HFFc6 (cell line): ENCODE measurements at regions not wholly inside any gene's neighbourhood (a gene's known extent, or its start where the extent isn't known, plus 50 kb on each side); places are given as distances from the start of the nearest gene placed in this dataset.

Experiments used
- DNase-seq: peaks from one replicate; pipeline ENCODE4 v3.0.0-alpha.2; 2018
- H3K27ac Mint-ChIP-seq: 2 replicates; pipeline ENCODE4 v1.8.0; 2020; ENCODE audit warnings: mild to moderate bottlenecking, mixed read lengths
- H3K27me3 Mint-ChIP-seq: 2 replicates; pipeline ENCODE4 v1.8.0; 2021; ENCODE audit warnings: mild to moderate bottlenecking, moderate library complexity, mixed read lengths; ENCODE audit not compliant: insufficient read depth
- H3K36me3 Mint-ChIP-seq: 2 replicates; pipeline ENCODE4 v1.8.0; 2021; ENCODE audit warnings: low read depth, mixed read lengths
- H3K4me1 Mint-ChIP-seq: 2 replicates; pipeline ENCODE4 v1.8.0; 2020; ENCODE audit warnings: low read depth, mixed read lengths
- H3K4me3 Mint-ChIP-seq: 2 replicates; pipeline ENCODE4 v1.8.0; 2020; ENCODE audit warnings: mild to moderate bottlenecking, moderate library complexity, mixed read lengths
- H3K9me3 Mint-ChIP-seq: 2 replicates; pipeline ENCODE4 v1.8.0; 2020; ENCODE audit warnings: mild to moderate bottlenecking, mixed read lengths
- TF ChIP-seq, protein P1 (sequence below): fragments of 200-600 bp; sonication (generic); IDR thresholded peaks from 2 replicates; pipeline ENCODE4 v1.5.0; 2021; ENCODE audit warnings: antibody characterized with exemption, mild to moderate bottlenecking

GRCh38 chr13:77470986-77471385, 64.5 kb upstream of the SCEL start:
- TF ChIP-seq, protein P1, sequence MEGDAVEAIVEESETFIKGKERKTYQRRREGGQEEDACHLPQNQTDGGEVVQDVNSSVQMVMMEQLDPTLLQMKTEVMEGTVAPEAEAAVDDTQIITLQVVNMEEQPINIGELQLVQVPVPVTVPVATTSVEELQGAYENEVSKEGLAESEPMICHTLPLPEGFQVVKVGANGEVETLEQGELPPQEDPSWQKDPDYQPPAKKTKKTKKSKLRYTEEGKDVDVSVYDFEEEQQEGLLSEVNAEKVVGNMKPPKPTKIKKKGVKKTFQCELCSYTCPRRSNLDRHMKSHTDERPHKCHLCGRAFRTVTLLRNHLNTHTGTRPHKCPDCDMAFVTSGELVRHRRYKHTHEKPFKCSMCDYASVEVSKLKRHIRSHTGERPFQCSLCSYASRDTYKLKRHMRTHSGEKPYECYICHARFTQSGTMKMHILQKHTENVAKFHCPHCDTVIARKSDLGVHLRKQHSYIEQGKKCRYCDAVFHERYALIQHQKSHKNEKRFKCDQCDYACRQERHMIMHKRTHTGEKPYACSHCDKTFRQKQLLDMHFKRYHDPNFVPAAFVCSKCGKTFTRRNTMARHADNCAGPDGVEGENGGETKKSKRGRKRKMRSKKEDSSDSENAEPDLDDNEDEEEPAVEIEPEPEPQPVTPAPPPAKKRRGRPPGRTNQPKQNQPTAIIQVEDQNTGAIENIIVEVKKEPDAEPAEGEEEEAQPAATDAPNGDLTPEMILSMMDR, result no peak
- peaks cover 10% of the 10 kb centered on the region; the same call in 1 of the 2 replicates for H3K27me3 Mint-ChIP-seq
- DNase-seq, result no peak
- peaks cover 7% of the 10 kb centered on the region for H3K36me3 Mint-ChIP-seq
- H3K4me3 Mint-ChIP-seq, result no peak overlapping the region
- peaks cover 7% of the 10 kb centered on the region; the same call in 1 of the 2 replicates for H3K9me3 Mint-ChIP-seq
- H3K4me1 Mint-ChIP-seq, result no peaks in the 10 kb centered on the region
- H3K27ac Mint-ChIP-seq, result no peak overlapping the region

DNA sequence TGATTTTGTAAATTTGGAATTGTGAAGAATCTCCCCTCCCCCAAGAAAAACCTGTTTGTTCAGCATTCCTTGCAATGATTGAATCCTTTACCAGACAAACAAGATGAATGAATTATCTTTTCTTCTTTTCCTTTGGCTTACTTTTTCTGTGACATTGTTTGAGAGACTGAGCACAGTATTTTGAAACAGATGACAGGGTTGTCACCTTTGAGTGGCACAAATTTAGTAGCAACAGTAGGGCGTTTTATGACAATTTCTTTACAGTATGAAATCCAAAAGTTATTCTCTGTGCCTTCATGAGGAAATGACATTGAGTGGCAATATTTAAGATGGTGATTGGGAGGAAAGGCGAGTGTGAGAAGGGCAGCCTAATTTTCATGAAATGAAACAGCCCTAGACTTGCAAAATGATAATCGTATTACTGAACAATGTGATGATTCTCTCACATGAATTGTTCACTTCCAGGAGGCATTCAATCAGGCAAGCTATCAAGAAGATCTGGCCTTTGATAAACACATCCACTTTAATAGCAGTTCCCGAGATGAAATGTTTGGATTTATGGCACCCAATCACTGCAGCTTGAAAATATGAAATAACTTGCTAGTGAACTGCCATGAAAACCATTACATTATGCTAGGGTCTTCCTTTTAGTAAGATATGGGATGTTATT, 68.6 kb upstream of the SCEL start:
- no peak for DNase-seq
- Mint-ChIP-seq H3K4me1 (no peaks in the 10 kb centered on the region), H3K9me3 (no peaks in the 10 kb centered on the region), H3K27me3 (peaks cover 8% of the 10 kb centered on the region; the same call in 1 of the 2 replicates), H3K4me3 (no peak overlapping the region), H3K36me3 (no peaks in the 10 kb centered on the region), H3K27ac (no peak overlapping the region)
- TF ChIP-seq, protein P1, result no peak

DNA sequence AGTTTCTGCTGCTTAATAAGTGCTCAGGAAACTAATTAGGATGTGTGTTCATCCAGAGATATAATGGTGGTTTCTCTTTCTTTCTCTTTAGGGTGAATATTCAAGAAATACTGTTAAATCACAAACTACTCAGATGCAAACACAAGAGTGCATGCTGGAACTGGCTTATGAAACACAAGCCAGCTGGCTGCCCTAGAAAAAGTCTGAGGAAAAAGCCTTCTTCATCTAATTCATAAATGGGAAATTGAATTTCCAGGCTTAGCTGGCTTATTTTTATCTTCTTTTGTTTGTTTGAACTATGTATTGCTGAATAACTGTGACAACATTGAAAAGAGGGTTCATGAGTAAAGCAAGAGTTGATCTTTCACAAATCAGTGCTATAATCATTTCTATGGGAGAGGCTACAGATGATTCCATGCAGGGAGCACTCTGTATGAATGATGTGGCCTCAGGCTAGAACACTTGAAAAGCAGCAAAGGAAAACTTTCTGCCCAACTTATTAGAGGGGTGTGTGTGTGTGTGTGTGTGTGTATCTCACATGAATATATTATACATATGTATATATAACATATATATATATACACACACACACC, 69.8 kb upstream of the SCEL start:
- peaks cover 6% of the 10 kb centered on the region; the same call in 1 of the 2 replicates for H3K27me3 Mint-ChIP-seq
- H3K4me1 Mint-ChIP-seq, result no peaks in the 10 kb centered on the region
- H3K36me3 Mint-ChIP-seq, result no peaks in the 10 kb centered on the region
- H3K27ac Mint-ChIP-seq, result no peak overlapping the region
- no peaks in the 10 kb centered on the region for H3K9me3 Mint-ChIP-seq
- TF ChIP-seq, protein P1, result no peak
- no peak for DNase-seq
- H3K4me3 Mint-ChIP-seq, result no peak overlapping the region

DNA sequence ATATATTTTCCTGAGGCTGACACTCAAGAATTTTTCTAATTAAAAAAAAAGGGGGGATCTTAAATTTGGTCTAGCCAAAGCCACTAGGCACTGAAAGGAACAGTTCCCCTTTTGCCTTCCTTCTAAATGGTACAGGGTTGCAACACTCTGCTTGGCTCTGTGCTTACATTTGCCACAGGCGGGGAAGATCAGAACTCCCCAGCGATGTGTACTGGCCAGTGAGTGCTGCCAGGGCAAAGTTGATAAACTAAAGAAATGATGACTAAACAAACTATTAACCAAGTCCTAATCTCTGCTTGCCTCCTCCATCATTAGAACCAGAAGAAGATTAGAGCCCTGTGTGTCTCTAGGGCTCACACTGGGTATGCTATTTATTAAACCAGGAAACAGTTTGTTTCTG, 75.3 kb upstream of the SCEL start:
- H3K27me3 Mint-ChIP-seq, result peaks cover 5% of the 10 kb centered on the region
- no peaks in the 10 kb centered on the region for H3K36me3 Mint-ChIP-seq
- H3K27ac Mint-ChIP-seq, result no peak overlapping the region
- H3K9me3 Mint-ChIP-seq, result no peaks in the 10 kb centered on the region
- H3K4me3 Mint-ChIP-seq, result no peak overlapping the region
- TF ChIP-seq, protein P1, result no peak
- no peaks in the 10 kb centered on the region for H3K4me1 Mint-ChIP-seq
- DNase-seq, result no peak

DNA sequence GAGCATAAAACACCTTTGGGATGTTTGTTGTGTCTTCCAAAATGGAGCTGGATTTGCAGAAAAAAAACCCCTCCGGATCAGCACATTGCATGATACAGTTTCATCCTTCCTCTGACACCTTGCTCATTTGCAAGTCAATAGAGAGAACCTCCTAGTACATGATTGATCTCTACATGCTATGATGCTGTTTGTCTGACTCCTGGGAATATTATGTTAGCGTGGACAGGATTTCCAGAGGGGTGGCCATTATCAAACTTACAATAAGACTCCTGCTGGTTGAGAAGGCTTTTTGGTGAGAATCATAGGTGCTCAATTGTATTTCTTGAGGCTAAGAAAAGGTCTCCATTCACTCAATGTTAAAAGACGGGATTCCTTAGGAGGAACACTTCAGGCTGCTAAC, 75.9 kb upstream of the SCEL start:
- DNase-seq, result no peak
- Mint-ChIP-seq H3K9me3 (no peaks in the 10 kb centered on the region), H3K4me3 (no peak overlapping the region), H3K36me3 (no peaks in the 10 kb centered on the region), H3K27ac (no peak overlapping the region), H3K4me1 (no peaks in the 10 kb centered on the region), H3K27me3 (peaks cover 7% of the 10 kb centered on the region)
- TF ChIP-seq, protein P1, result no peak
